HFFc6 (cell line): ENCODE measurements at regions not wholly inside any gene's neighbourhood (a gene's known extent, or its start where the extent isn't known, plus 50 kb on each side); places are given as distances from the start of the nearest gene placed in this dataset.

ENCODE experiments used
- DNase-seq: peaks from one replicate; pipeline ENCODE4 v3.0.0-alpha.2; 2018
- H3K27ac Mint-ChIP-seq: 2 replicates; pipeline ENCODE4 v1.8.0; 2020; ENCODE audit warnings: mild to moderate bottlenecking, mixed read lengths
- H3K27me3 Mint-ChIP-seq: 2 replicates; pipeline ENCODE4 v1.8.0; 2021; ENCODE audit warnings: mild to moderate bottlenecking, moderate library complexity, mixed read lengths; ENCODE audit not compliant: insufficient read depth
- H3K36me3 Mint-ChIP-seq: 2 replicates; pipeline ENCODE4 v1.8.0; 2021; ENCODE audit warnings: low read depth, mixed read lengths
- H3K4me1 Mint-ChIP-seq: 2 replicates; pipeline ENCODE4 v1.8.0; 2020; ENCODE audit warnings: low read depth, mixed read lengths
- H3K4me3 Mint-ChIP-seq: 2 replicates; pipeline ENCODE4 v1.8.0; 2020; ENCODE audit warnings: mild to moderate bottlenecking, moderate library complexity, mixed read lengths
- H3K9me3 Mint-ChIP-seq: 2 replicates; pipeline ENCODE4 v1.8.0; 2020; ENCODE audit warnings: mild to moderate bottlenecking, mixed read lengths
- TF ChIP-seq, protein P1 (sequence below): fragments of 200-600 bp; sonication (generic); IDR thresholded peaks from 2 replicates; pipeline ENCODE4 v1.5.0; 2021; ENCODE audit warnings: antibody characterized with exemption, mild to moderate bottlenecking

DNA sequence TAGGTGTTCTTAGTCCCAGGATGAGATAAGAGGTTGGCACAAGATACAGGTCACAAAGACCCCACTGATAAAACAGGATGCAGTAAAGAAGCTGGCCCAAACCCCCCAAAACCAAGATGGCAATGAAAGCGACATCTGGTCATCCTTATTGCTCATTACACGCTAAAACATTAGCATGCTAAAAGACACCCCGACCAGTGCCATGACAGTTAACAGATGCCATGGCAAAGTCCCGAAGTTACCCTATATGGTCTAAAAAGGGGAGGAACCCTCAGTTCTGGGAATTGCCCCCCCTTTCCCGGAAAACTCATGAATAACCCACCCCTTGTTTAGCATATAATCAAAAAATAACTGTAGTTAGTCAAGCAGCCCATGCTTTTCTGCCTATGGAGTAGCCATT is 251.1 kb downstream of the SLC4A3 start:
- Mint-ChIP-seq H3K4me3 (no peak overlapping the region), H3K4me1 (no peaks in the 10 kb centered on the region), H3K27me3 (peaks cover 8% of the 10 kb centered on the region), H3K27ac (no peak overlapping the region), H3K9me3 (no peaks in the 10 kb centered on the region), H3K36me3 (no peaks in the 10 kb centered on the region)
- DNase-seq, result no peak
- TF ChIP-seq, protein P1, sequence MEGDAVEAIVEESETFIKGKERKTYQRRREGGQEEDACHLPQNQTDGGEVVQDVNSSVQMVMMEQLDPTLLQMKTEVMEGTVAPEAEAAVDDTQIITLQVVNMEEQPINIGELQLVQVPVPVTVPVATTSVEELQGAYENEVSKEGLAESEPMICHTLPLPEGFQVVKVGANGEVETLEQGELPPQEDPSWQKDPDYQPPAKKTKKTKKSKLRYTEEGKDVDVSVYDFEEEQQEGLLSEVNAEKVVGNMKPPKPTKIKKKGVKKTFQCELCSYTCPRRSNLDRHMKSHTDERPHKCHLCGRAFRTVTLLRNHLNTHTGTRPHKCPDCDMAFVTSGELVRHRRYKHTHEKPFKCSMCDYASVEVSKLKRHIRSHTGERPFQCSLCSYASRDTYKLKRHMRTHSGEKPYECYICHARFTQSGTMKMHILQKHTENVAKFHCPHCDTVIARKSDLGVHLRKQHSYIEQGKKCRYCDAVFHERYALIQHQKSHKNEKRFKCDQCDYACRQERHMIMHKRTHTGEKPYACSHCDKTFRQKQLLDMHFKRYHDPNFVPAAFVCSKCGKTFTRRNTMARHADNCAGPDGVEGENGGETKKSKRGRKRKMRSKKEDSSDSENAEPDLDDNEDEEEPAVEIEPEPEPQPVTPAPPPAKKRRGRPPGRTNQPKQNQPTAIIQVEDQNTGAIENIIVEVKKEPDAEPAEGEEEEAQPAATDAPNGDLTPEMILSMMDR, result no peak

DNA sequence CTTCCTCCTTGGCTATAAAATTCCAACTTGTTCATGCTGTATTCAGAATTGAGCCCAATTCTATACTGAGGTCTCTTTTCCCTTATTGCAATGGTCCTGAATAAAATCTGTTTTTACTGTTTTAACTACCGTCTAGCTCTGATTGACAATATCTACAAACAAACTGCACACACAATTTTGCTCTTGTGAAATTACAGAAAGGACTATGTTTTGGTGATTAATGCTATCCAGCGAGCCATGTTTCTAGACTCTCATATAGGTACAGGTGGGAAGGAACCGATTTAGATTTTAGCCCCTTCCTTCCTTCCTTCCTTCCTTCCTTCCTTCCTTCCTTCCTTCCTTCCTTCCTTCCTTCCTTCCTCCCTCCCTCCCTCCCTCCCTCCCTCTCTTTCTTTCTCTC is 254.4 kb downstream of the SLC4A3 start:
- no peak for DNase-seq
- no peaks in the 10 kb centered on the region for H3K36me3 Mint-ChIP-seq
- no peak overlapping the region for H3K27ac Mint-ChIP-seq
- no peaks in the 10 kb centered on the region for H3K9me3 Mint-ChIP-seq
- TF ChIP-seq, protein P1, result no peak
- peaks cover 6% of the 10 kb centered on the region for H3K4me1 Mint-ChIP-seq
- H3K4me3 Mint-ChIP-seq, result no peak overlapping the region
- peaks cover 9% of the 10 kb centered on the region for H3K27me3 Mint-ChIP-seq

DNA sequence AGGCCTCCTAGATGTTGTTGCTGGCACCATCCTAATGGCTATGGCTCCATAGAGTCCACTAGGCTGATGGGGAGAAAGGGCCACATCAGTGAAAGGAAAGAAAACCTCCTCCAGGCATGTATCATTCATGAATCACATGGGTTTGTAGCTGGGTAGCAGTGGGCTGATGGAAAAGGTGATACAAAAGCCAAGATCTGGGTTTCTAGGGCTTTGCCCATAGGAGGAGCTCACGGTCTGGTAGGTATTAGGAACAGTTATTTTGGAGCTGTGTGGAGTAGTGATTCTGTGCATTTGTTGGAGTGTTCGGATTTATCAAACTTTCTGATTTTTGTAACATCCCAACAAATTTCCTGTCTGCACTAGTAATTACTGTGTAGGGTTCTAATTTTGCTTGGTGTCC is 259.2 kb downstream of the SLC4A3 start:
- Mint-ChIP-seq H3K4me1 (peaks cover 21% of the 10 kb centered on the region), H3K27me3 (peaks cover 8% of the 10 kb centered on the region), H3K27ac (no peak overlapping the region), H3K36me3 (no peaks in the 10 kb centered on the region), H3K9me3 (no peaks in the 10 kb centered on the region), H3K4me3 (no peak overlapping the region)
- peak; percentile 28 for DNase-seq
- TF ChIP-seq, protein P1, result peak; percentile 55; the same call in 1 of the 2 replicates

DNA sequence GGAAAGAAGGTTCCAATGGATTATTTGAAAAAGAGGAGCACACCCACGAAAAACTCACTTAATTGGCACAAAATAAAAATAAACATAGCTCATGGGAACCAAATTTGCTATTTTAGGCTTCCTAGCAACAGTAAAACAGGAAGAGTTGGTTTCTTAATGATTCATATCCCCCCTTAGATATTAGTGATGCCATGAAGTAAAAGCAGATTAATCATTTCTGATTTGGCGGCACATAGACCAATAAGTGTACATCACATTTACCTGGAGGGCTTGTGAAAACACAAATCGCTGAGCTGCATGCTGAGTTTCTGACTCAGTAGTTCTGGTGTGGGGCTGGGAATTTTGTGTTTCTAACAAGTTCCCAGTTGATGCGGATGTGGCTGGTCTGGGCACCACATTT is 260.4 kb downstream of the SLC4A3 start:
- DNase-seq, result no peak
- no peak overlapping the region for H3K27ac Mint-ChIP-seq
- H3K36me3 Mint-ChIP-seq, result no peaks in the 10 kb centered on the region
- H3K4me1 Mint-ChIP-seq, result peaks cover 21% of the 10 kb centered on the region
- TF ChIP-seq, protein P1, result no peak
- H3K27me3 Mint-ChIP-seq, result peaks cover 8% of the 10 kb centered on the region
- H3K9me3 Mint-ChIP-seq, result no peaks in the 10 kb centered on the region
- no peak overlapping the region for H3K4me3 Mint-ChIP-seq

DNA sequence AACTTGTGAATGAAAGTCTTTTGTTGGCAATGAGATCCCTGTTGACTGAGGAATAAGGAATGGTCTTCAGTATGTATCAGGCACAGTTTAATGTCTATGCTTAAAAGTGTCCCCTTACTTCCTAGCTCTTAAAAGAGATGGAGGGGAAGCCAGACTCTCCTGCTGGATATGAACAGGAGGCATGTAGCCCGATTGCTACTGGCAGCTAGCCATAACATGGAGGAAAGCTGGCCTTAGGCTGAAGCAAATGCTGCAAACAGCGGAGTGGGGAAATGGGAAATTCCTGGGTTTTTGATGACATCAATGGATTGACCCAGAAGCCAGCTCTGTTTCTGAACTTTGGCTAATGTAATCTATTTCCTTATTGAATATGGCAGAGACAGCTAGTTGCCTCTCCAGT is 266.1 kb downstream of the SLC4A3 start:
- Mint-ChIP-seq H3K27me3 (peaks cover 14% of the 10 kb centered on the region), H3K36me3 (no peaks in the 10 kb centered on the region), H3K4me1 (peaks cover 9% of the 10 kb centered on the region; the same call in 1 of the 2 replicates), H3K27ac (no peak overlapping the region), H3K9me3 (no peaks in the 10 kb centered on the region), H3K4me3 (no peak overlapping the region)
- TF ChIP-seq, protein P1, result no peak
- no peak for DNase-seq

DNA sequence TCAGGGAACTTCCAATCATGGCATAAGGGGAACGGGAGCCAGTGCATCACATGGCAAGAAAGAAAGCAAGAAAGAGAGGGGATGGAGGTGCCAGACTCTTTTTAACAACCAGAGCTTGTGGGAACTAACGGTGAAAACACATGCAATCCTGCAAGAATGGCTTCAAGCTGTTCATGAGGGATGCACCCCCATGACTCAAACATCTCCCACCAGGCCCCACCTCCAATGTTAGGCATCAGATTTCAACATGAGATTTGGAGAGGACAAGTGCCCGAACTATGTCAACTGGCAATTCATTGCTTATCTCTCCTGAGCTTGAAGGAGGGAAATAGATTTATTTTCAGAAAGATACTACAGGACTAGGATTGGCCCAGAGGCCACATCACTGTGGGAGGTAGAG is 270.0 kb downstream of the SLC4A3 start:
- Mint-ChIP-seq H3K27ac (no peak overlapping the region), H3K4me1 (no peaks in the 10 kb centered on the region), H3K27me3 (peaks cover 8% of the 10 kb centered on the region; the same call in 1 of the 2 replicates), H3K9me3 (no peaks in the 10 kb centered on the region), H3K36me3 (no peaks in the 10 kb centered on the region), H3K4me3 (no peak overlapping the region)
- no peak for DNase-seq
- TF ChIP-seq, protein P1, result no peak
